ENCODE measurements at regions not wholly inside any gene's neighbourhood (a gene's known extent, or its start where the extent isn't known, plus 50 kb on each side); places are given as distances from the start of the nearest gene placed in this dataset.

DNA sequence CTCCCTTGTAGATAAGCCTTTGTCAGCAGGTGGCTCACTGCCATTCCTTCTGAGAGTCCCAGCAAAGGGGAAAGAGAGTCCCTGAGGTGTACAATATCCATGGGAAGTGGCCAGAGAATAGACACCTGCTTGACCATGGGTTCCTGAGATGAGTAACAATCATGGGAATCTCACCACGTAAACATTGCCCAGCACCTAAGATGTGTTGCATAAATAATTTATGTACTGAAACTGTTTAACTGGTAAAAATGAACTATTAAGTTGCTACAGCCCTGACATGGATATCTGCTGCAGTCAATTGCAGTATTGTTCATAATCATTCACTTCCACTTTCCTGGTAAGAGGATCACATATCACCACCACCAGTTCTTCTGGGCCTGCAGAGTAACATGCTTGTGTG, 123.8 kb upstream of the INHBA start:
- Histone ChIP-seq H3K4me3 (no peak overlapping the region), H3K27ac (ENCODE audit: control insufficient read depth, insufficient read depth) (no peak overlapping the region), H3K27me3 (replicated peaks in 1 of 2; ENCODE audit: control insufficient read depth in 2 of 2, insufficient read depth in 2 of 2, low read length in 1 of 2) (no peaks in the 10 kb centered on the region), H3K9me3 (replicated peaks; ENCODE audit: control insufficient read depth, insufficient read depth, low read length) (peaks cover 4% of the 10 kb centered on the region; the same call in 2 of the 3 replicates), H2AFZ (ENCODE audit: control insufficient read depth, low read depth, low read length) (no peak overlapping the region; the same call in 1 of the 2 replicates), H3K9ac (ENCODE audit: control insufficient read depth, insufficient read depth, low read length) (no peak overlapping the region), H3K4me1 (ENCODE audit: control insufficient read depth, insufficient read depth, low read length) (no peaks in the 10 kb centered on the region; the same call in 1 of the 2 replicates), H4K20me1 (ENCODE audit: control insufficient read depth, insufficient read depth) (no peaks in the 10 kb centered on the region), H3K4me2 (ENCODE audit: control insufficient read depth, insufficient read depth) (no peak overlapping the region), H3K36me3 (ENCODE audit: control insufficient read depth in 2 of 2, insufficient read depth in 2 of 2, low read length in 1 of 2) (no peaks in the 10 kb centered on the region), H3K79me2 (ENCODE audit: control insufficient read depth, insufficient read depth, low read length) (no peaks in the 10 kb centered on the region)
- FAIRE-seq, result no peak
- RAD21 ChIA-PET (ENCODE audit: unreplicated experiment), result no interaction called here
- BruUV-seq (replicated peaks), result no TSS peak
- POLR2A ChIA-PET, result interaction anchor here (0.8 to 1.4 kb wide), 3 partner anchors 8 to 18 kb away, joined by 3 to 5 read pairs (median 3); no protein-coding TSS in a partner anchor
- CTCF ChIA-PET, result interaction anchor here (0.6 to 1.3 kb wide), 3 partner anchors 9 to 117 kb away, joined by 3 read pairs; no protein-coding TSS in a partner anchor
- no peak for DNase-seq (ENCODE audit: low read depth, low spot score)
- no peak for ATAC-seq
- SMC1A ChIA-PET (ENCODE audit: uncharacterized antibody, unreplicated experiment), result interaction anchor here (1.9 kb wide), 1 partner anchor 16 kb away, joined by 6 read pairs; no protein-coding TSS in a partner anchor
- TF ChIP-seq PAX8 (IDR thresholded peaks at IDR 0.05), result no peak
- TF ChIP-seq NFIC (IDR thresholded peaks at IDR 0.05; ENCODE audit: low read depth, low read length), result 0 out of 2 replicates have a peak, but pooled peaks have one; percentile 37
- peak; percentile 30; the same call in 1 of the 2 replicates for TF ChIP-seq IKZF1 (conservative IDR thresholded peaks at IDR 0.05)
- TF ChIP-seq, protein P1, sequence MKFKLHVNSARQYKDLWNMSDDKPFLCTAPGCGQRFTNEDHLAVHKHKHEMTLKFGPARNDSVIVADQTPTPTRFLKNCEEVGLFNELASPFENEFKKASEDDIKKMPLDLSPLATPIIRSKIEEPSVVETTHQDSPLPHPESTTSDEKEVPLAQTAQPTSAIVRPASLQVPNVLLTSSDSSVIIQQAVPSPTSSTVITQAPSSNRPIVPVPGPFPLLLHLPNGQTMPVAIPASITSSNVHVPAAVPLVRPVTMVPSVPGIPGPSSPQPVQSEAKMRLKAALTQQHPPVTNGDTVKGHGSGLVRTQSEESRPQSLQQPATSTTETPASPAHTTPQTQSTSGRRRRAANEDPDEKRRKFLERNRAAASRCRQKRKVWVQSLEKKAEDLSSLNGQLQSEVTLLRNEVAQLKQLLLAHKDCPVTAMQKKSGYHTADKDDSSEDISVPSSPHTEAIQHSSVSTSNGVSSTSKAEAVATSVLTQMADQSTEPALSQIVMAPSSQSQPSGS (IDR thresholded peaks at IDR 0.05; ENCODE audit: low read length), result peak; percentile 32; the same call in 1 of the 2 replicates
- TF ChIP-seq, protein P2, sequence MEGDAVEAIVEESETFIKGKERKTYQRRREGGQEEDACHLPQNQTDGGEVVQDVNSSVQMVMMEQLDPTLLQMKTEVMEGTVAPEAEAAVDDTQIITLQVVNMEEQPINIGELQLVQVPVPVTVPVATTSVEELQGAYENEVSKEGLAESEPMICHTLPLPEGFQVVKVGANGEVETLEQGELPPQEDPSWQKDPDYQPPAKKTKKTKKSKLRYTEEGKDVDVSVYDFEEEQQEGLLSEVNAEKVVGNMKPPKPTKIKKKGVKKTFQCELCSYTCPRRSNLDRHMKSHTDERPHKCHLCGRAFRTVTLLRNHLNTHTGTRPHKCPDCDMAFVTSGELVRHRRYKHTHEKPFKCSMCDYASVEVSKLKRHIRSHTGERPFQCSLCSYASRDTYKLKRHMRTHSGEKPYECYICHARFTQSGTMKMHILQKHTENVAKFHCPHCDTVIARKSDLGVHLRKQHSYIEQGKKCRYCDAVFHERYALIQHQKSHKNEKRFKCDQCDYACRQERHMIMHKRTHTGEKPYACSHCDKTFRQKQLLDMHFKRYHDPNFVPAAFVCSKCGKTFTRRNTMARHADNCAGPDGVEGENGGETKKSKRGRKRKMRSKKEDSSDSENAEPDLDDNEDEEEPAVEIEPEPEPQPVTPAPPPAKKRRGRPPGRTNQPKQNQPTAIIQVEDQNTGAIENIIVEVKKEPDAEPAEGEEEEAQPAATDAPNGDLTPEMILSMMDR (IDR thresholded peaks at IDR 0.05 in 2 of 3, conservative IDR thresholded peaks at IDR 0.05 in 1 of 3; ENCODE audit: control insufficient read depth in 2 of 3, extremely low read depth in 1 of 3, insufficient read depth in 1 of 3, low read depth in 3 of 3, low read length in 3 of 3), result no peak
- TF ChIP-seq RFX5 (IDR thresholded peaks at IDR 0.05; ENCODE audit: low read depth, low read length), result no peak
- TF ChIP-seq IKZF2 (IDR thresholded peaks at IDR 0.05), result peak; percentile 15 to 31; a peak in 2 of 4 replicates
- TF ChIP-seq FOS (IDR thresholded peaks at IDR 0.05; ENCODE audit: borderline replicate concordance, extremely low read depth, insufficient read length), result no peak
- peak; percentile 67 for TF ChIP-seq RUNX3 (IDR thresholded peaks at IDR 0.05; ENCODE audit: low read length)
- TF ChIP-seq YY1 (IDR thresholded peaks at IDR 0.05; ENCODE audit: low read depth, low read length), result no peak
- TF ChIP-seq SRF (IDR thresholded peaks at IDR 0.05; ENCODE audit: low read depth in 2 of 2, low read length in 2 of 2), result no peak
- TF ChIP-seq SIX5 (IDR thresholded peaks at IDR 0.05; ENCODE audit: low read depth, low read length, severe bottlenecking), result no peak
- no peak for TF ChIP-seq CREM (IDR thresholded peaks at IDR 0.05; ENCODE audit: low read depth)
- no peak for TF ChIP-seq CEBPB (IDR thresholded peaks at IDR 0.05; ENCODE audit: borderline replicate concordance in 1 of 2, low read depth in 2 of 2, low read length in 2 of 2)
- TF ChIP-seq RB1 (IDR thresholded peaks at IDR 0.05; ENCODE audit: borderline replicate concordance), result no peak
- TF ChIP-seq, protein P3, sequence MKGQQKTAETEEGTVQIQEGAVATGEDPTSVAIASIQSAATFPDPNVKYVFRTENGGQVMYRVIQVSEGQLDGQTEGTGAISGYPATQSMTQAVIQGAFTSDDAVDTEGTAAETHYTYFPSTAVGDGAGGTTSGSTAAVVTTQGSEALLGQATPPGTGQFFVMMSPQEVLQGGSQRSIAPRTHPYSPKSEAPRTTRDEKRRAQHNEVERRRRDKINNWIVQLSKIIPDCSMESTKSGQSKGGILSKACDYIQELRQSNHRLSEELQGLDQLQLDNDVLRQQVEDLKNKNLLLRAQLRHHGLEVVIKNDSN (IDR thresholded peaks at IDR 0.05; ENCODE audit: borderline replicate concordance, extremely low read length, insufficient read depth, low read depth, low read length), result no peak
- WGBS (ENCODE audit: insufficient coverage, insufficient replicate concordance, low lambda C conversion rate, missing lambda C conversion rate), result 40% methylated on average over 1 of the region's 1 CpG
- intact Hi-C loops (cut with micrococcal nuclease; ENCODE audit: unreplicated experiment) (no loop called here), in situ Hi-C loops (cut with MboI) (no loop called here)
